GM19397 (cell line): ENCODE measurements at regions not wholly inside any gene's neighbourhood (a gene's known extent, or its start where the extent isn't known, plus 50 kb on each side); places are given as distances from the start of the nearest gene placed in this dataset.

Experiments used
- ATAC-seq: cut with Tn5 transposase; IDR thresholded peaks from one replicate; pipeline ENCODE4 v1.9.1; 2021; ENCODE audit warnings: mild to moderate bottlenecking, moderate library complexity; ENCODE audit not compliant: unreplicated experiment

DNA sequence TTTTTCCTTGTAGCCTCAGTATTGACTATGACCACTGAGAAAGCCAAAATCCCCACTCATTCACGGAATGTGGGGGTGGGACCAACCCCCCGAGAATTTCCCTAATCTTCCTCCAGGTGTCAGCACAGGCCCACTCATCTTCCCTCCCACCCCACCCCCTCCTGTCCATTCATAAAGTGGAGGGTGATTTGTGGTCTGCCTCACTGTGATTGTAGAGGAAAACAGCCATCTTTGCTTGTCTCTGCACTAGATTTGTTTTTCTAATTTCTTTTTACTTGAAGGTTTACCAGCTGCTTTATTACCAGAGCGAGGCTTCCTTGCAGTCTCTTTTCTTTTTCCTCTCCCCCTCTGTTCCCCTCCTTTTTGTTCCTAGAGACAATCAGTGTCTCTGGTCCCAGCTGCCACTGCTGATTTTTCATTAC lies 171.8 kb downstream of the ICOS start:
- ATAC-seq, result no peak

GRCh38 chr2:204108781-204109295 lies 172.3 kb downstream of the ICOS start:
- no peak for ATAC-seq

DNA sequence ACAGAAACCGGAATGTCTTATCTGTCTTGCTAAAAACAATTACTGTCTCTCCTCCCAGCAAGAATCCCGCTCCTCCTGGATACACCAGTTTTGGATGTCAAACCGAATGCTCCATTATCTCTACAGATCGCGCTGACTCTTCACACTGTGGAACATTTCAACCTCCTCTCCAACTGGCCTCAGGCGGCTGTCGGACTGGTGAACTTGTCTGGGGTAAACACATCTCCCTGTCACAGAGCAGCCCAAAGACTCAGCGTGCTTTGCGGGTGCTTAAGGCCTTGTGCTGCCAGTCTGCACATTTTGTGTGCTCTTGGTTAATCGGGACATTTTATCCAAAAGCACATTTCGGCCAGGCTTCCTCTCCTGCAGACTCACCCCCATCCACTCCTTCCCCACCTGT lies 173.1 kb downstream of the ICOS start:
- ATAC-seq, result no peak

DNA sequence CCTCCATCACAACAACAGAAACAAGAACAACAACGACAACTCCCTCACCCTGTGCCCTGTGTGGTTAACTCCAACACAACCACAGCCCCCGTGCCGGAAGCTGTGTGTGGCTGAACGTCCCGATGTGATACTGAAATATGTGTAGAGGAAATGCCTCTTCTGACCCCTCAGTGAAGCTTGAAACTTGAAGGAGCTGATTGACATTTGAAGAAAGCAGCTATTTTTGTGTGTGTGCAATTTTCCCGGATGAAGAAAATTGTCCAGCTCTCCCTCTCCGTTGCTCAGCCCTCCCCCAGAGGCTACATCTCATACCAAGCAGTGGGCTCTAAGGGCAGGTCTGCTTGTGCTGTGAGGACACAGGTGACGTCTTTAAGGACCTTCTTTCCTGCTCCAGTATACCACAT lies 173.8 kb downstream of the ICOS start:
- ATAC-seq, result peak; percentile 90

DNA sequence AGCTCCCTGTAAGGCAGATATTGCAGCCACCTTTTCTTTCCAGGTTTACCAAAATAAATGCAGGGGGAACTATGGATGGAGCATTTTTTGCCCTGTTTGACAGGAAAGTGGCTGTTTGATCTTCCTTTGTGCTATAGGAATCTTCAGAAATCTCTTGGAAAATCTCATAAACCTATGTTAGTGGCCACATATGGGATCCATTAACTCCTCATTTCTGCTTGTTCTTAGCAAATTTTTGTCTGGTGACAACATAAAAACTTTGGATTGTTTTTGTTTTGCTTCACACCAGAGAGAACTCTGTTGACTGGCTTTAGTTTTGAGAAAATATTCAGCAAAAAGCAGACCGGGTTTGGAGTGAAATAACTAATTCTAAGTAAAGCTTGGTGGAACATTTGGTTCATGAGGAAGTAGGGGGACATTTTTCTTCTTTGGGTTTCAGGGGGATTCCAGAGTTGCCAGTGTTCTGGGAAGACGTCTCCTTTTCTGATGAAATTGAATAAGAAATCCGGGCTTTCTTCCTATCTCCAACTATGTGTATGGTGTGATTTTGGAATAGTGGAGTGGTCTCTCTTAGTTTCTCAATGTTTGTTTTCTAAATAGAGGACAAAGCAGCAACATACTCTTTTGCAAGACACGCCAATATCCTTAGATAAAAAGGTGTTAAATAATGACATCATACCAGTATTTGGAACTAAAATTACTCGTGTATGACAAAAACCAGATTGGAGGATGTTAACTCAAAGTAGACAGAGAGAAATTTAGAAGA lies 174.4 kb downstream of the ICOS start:
- no peak for ATAC-seq

DNA sequence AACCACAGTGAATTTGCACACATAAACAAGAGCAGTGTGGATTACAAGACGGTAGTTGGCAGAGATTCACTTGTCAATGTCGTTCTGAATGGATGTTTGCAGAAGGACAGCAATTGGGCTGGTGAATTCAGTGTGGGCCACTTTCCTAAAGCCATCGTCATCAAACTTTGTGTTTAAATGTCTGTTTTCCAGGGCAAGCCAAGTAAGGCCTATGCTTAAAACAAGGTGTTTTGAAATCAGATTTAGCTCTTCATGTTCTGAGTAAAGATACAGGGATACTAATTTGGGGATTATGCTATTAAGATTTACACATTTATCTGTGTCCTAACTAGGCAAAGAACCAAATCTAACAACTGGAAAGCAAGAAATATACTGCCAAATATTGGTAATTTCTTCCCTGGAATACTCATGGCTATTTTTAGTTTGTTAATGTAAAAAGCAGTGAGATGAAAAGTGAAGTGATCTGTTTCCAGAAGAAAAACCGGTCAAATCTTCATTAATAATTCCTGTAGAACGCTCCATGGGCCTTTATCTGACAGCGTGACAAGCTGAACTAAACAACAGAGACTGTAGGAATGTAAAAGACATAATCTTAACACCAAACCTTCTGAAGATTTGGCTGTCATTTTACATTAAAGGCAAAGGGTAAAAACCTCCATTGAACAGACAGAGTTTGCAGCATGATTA lies 175.7 kb downstream of the ICOS start:
- ATAC-seq, result no peak

DNA sequence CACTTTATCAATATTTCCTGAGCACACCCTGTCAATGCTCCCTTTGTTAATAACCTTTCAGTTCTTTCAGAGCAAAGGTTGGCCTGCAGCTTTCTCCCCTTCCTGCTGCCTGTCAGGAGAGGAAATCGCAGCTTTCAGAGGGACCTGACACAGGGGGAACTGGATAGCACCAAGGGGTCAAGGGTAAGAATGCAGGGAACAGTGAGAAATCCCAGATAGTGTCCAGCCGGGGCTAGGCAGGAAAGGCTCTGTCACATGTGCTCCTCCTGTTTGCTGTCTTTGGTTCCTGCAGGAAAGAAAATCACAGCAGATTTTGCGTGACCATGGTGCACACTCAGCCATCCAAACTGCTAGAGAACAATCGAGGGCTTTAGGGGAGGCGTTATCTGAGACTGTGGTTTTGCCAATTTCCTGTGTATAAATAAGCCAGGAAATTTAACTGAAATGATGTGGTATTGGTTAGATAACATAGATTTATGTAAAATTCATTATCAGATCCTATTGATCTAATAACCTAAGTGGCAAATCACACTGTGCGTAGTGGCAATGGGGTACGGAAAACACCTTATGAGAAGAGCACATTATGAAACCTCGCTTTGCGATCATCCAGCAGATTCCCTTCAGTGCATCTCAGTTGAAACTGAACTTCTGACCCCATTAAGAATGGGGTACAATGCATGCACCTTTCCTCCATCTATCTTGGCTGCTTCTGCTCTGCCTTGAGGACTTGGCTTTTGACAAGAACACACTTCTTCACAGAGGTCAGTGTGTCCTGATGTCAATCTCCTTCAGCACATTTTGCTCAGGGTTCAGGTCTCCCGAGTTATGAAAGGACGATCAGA lies 178.0 kb downstream of the ICOS start:
- ATAC-seq, result no peak

DNA sequence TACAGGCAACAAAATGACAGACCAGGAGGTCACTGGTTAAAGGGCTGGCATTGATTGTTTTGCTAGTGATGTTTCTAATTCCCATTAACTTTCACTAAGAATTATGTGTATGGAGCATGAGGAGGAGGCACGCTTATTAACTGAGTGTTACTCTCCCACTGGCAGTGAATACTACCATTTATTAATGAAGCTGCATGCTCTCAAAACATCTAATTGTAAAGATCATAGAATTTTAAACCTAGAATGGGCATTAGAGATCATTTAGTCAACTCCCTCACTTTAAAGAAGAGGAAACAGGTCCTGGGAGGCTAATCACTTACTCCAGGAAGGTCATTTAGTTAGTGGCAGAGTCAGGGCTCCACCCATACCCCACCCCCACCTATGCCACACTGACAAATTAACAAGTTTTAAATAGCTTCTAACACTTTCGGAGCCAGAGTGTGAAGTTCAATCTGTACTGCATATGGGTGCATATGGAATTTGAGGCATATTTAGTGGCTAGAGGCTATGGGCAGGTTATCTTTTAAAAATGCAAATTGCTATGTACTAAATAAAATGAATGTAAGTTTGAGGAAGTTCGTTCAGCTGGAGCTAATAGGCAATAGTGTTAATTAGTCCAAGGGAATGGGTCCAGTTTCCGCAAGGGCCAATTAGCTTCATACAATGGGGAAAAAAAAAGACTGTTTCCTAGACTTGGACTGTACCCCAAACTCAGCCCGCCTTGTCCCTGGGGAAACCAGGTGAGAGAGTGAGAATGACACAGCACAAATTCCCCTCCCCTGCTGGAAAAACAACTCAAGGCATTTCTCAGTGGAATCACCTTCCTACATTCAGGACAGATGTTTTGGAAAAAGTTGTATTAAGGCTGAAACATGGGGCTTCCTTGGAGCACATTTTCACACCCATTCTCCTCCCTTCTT lies 178.8 kb downstream of the ICOS start:
- ATAC-seq, result no peak

GRCh38 chr2:204116159-204116792 lies 179.7 kb downstream of the ICOS start:
- no peak for ATAC-seq

- ATAC-seq, result no peak
Measured at GRCh38 chr2:204122425-204122824, 185.9 kb downstream of the ICOS start.

DNA sequence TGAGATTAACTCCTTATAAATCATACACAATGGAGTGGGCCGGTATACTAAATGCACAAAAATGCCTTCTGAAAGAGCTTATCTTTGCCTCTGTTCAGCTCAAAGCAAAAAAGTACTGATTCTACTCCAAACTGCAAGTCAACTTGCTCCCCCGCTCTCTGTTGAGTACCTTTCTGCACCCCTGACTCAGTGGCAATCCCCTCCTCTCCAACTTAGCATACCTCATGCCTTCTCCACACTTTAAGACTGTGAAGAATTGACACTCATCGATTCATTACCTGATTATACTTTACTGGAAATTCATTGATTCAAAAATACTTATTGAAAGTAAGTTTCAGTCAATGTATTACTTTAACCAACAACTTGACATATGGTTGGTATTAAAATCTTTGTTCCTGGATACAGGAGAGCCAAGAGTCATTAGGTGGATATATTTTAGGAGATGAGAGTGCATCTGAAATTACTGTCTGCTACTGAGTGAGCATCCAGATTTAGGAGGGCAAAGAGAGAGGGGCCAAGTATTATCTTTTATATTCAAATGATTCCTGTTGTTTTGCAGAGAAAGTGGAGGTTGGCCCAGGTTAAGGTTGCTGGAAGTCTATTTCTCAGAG lies 187.7 kb downstream of the ICOS start:
- no peak for ATAC-seq

- no peak for ATAC-seq
Measured at GRCh38 chr2:204126705-204127104, 190.1 kb downstream of the ICOS start.

GRCh38 chr2:204127238-204127637 lies 190.7 kb downstream of the ICOS start:
- no peak for ATAC-seq

- no peak for ATAC-seq
Measured at GRCh38 chr2:204129591-204130294, 193.2 kb downstream of the ICOS start.

- ATAC-seq, result no peak
Measured at GRCh38 chr2:204131621-204132020, 195.1 kb downstream of the ICOS start.

- ATAC-seq, result no peak
Measured at GRCh38 chr2:204133476-204133875, 196.9 kb downstream of the ICOS start.

DNA sequence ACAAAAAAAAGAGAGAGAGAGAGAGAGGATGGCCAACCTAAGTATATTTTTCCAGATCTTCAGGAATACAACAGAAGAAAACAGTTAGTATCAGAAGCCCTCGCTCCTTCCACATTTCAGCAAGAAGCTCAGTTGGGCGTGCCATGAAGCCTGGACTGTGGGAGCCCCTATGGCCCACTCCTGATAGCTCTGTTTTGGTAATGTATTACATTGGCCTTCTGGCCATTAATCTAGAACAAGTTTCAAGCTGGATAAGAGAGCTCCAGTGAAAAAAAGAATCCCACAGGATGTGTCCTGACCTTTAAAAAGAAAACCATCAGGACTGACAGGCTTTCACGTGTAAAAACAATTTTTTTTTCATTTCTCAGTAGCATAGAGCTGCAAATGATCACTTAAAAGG lies 197.9 kb downstream of the ICOS start:
- no peak for ATAC-seq

DNA sequence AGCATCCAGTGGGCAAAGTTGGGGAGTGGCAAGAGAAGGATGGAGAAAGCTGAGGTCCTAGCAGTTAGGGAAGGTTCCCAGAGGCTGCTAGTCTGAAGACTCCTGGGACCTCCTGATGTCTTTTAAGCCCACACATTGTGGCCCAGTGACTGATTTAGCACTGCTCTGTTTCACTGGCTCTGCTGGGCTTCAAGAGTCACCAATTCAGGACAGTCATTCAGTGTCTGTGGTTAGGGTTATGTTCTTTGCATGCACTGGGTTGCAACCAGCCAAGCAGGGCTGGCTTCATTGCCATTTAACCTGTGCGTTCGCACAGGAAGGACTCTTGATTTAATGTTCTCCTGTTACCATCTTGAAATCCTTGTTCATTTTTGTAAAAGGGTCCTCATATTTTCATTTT lies 199.2 kb downstream of the ICOS start:
- ATAC-seq, result no peak

- ATAC-seq, result no peak
Measured at GRCh38 chr2:204138206-204138605, 201.6 kb downstream of the ICOS start.
